ENCODE measurements at regions not wholly inside any gene's neighbourhood (a gene's known extent, or its start where the extent isn't known, plus 50 kb on each side); places are given as distances from the start of the nearest gene placed in this dataset.
A peak's percentile ranks its signal among the peaks of the same experiment; 100 is the strongest.

DNA sequence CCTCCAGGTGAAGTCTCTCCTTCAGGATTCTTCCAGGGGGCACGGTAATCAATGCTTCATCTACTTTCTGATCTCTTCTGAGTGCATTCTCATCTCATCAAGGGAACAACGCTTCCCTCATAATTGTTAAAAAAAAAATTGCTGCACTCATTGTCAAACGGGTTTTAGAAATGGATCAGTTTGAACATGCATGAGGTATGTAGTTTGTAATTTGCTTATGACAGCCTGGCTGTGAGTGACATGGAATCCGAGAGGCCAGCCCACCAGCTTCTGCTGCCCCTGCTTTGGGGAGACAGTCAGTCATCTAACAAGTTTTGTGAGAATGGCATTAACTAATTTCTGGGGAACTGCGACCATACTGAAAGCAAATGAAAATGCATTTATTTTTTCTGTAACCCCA lies 791.9 kb upstream of the SOX11 start:
- TF ChIP-seq ZFX (IDR thresholded peaks at IDR 0.05) = no peak
- TF ChIP-seq, protein P1, sequence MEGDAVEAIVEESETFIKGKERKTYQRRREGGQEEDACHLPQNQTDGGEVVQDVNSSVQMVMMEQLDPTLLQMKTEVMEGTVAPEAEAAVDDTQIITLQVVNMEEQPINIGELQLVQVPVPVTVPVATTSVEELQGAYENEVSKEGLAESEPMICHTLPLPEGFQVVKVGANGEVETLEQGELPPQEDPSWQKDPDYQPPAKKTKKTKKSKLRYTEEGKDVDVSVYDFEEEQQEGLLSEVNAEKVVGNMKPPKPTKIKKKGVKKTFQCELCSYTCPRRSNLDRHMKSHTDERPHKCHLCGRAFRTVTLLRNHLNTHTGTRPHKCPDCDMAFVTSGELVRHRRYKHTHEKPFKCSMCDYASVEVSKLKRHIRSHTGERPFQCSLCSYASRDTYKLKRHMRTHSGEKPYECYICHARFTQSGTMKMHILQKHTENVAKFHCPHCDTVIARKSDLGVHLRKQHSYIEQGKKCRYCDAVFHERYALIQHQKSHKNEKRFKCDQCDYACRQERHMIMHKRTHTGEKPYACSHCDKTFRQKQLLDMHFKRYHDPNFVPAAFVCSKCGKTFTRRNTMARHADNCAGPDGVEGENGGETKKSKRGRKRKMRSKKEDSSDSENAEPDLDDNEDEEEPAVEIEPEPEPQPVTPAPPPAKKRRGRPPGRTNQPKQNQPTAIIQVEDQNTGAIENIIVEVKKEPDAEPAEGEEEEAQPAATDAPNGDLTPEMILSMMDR (conservative IDR thresholded peaks at IDR 0.05) = no peak
- no peak overlapping the region for H3K27ac ChIP-seq

DNA sequence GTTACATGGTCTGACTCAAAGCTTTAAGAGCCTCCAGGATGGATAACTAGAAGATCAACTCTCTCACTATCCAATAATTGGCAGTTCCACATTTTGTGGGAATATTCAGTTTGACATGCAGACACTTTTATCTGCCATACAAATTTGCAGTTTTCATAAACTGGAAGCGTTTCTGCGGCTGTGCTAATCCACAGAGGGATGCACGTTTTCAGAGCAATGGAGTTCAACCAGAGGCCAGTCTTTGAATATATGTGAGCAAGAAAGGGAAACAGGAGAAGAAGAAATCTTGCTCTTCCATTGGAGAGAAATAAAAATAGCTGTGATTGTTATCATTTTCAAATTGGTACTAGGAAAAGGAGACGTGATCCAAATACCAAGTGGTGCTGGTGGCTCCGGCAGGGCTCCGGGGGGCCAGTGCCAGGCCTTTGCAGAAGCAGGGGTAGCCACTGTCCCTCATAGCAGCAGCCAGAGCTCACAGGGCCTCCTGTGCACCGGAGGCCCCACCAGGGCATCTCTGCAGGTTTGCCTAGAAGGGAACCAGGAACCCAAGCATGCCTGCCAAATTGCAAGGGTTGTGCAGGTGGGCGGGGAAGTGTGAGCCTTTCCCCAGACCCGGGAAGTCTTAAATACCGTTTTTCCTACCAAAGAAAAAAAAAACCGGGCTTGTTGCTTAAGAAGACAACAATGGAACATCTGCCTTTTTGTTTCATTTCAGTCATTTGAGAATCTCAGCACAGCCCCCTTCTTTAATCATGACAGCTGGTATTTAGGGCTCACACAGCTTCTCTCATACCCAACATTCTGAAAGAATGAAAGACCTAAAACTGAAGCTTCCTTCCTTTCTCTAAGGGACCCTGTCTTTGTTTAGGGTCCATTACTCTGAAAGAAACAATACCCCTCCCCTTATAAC lies 791.1 kb upstream of the SOX11 start:
- TF ChIP-seq, protein P1 (conservative IDR thresholded peaks at IDR 0.05) = no peak
- TF ChIP-seq ZFX (IDR thresholded peaks at IDR 0.05) = no peak

DNA sequence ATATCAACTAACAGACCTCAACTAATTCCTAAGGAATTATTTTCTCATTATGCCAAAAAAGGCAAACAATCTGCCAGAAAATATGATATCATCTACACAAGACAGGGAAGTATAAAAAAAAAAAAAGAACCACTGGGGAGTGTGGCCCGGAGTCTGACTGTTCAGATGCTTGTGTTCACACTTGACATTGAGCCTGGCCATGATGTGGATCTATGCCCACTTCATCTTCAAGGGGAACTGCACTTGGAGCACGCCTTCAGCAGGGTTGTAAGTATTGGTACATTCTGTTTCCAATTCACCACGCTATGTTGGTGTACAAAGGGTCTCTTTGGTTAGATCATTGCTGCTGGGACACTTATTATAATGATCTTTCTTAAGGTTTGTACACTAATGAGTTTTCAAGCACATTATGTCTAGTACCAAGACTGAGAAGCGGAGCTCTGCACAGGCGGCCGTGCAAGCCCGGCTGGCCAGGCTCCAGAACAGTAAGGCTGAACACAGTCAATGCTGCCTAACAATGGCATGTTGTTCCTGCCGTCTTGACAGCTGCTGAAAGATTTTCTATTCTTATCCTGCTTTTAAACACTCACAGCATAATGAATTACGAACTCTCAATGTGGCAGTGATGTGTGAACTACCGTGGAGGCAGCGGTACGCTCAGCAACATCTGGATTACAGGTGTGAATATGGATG lies 788.4 kb upstream of the SOX11 start:
- TF ChIP-seq, protein P1 (conservative IDR thresholded peaks at IDR 0.05) = no peak
- no peak for TF ChIP-seq ZFX (IDR thresholded peaks at IDR 0.05)
- no peak overlapping the region for H3K27ac ChIP-seq

More for the DNA sequence above, 791.1 kb upstream of the SOX11 start:
- no peak overlapping the region for H3K27ac ChIP-seq

DNA sequence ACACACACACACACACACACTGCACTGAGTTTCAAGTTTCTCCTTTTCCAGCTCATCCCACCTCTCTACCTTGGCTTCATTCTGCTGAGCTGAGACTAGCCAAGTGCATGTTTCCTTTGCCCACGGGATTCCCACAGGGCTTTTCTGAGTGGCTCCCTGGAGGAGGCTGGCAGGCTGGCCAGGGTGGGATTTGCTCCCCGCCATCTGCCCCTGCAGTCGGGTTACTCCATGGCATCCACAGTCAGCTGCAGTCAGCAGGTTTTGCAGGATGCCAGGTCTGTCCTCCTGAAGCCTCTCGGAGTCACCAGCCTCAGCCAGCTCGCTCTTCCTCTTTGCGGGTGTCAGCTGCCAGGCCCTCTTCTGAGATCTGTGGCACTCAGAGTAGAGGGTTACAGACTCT lies 783.7 kb upstream of the SOX11 start:
- TF ChIP-seq, protein P1 (conservative IDR thresholded peaks at IDR 0.05) = no peak
- no peak for TF ChIP-seq ZFX (IDR thresholded peaks at IDR 0.05)

DNA sequence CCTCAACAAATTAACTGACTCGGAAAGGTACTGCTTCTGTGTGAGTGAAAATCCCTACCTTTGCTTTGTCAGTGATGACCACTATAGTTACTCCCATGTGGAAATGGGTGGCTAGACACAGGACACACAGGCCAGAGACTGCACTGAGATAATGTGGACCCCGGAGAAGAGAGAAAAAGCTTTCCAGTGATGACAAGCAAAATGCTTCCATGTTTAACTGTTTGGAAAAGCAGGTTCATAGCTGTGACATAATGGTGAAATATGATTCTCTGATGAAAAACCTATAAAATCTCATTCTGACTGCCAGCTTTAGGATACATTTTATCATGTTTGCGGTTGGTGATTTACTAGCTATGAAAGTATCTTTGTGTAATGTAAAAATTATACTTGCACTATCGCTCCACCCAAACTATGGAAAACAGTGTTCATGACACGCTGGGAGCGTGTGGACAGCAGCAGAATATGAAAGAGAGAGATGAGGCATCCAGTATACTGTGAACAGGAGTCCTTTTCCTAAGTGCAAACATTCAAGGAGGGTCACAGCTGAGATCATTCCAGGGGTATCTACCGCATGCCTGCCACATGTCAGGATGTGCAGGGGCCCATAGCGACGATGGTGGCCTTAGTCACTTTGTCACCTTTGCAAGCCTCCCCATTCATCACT lies 782.7 kb upstream of the SOX11 start:
- TF ChIP-seq, protein P1 (conservative IDR thresholded peaks at IDR 0.05) = no peak
- no peak for TF ChIP-seq ZFX (IDR thresholded peaks at IDR 0.05)
- H3K27ac ChIP-seq = peak overlapping the region; percentile 72

More for the DNA sequence above, 783.7 kb upstream of the SOX11 start:
- peak overlapping the region; percentile 72 for H3K27ac ChIP-seq

DNA sequence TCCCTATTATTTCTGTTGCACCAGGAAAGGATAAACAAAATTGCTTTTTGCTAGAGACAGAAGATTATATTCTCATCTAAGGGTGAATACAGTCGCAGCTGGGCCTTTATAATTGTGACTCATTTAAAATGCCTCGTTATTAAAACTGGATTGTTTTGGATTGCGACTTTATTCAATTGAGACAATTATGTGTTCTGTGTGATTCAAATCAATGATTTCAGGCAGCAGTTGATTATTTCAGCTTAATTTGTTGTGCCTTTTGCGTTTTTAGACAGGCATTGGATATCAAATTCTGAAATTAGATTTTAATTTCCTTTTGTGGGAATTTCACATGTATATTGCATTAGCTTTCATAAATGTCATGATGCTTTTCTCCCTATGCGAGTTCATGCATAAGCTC lies 778.1 kb upstream of the SOX11 start:
- no peak for TF ChIP-seq ZFX (IDR thresholded peaks at IDR 0.05)
- TF ChIP-seq, protein P1 (conservative IDR thresholded peaks at IDR 0.05) = no peak
- no peak overlapping the region for H3K27ac ChIP-seq

Data from C4-2B (cell line).